Chondrocyte (in vitro differentiated cells): ENCODE measurements at regions not wholly inside any gene's neighbourhood (a gene's known extent, or its start where the extent isn't known, plus 50 kb on each side); places are given as distances from the start of the nearest gene placed in this dataset.
"Not testable (repeated sequence)": the region's sequence is repeated elsewhere in the genome, so short reads cannot be mapped to it uniquely, and the experiment has no call there.

Experiments used
- DNase-seq: peaks from one replicate; pipeline ENCODE4 v3.0.0; 2021; ENCODE audit warnings: mixed read lengths, low spot score
- H3K27ac Mint-ChIP-seq: one replicate; pipeline ENCODE4 v1.8.0; 2021; ENCODE audit warnings: mild to moderate bottlenecking, moderate library complexity, mixed read lengths; ENCODE audit not compliant: unreplicated experiment
- H3K27me3 Mint-ChIP-seq: 2 replicates; pipeline ENCODE4 v1.8.0; 2021; ENCODE audit warnings: low read depth, mixed read lengths
- H3K36me3 Mint-ChIP-seq: 2 replicates; pipeline ENCODE4 v1.8.0; 2021; ENCODE audit warnings: low read depth, mixed read lengths
- H3K4me1 Mint-ChIP-seq: 2 replicates; pipeline ENCODE4 v1.8.0; 2021; ENCODE audit warnings: low read depth, mild to moderate bottlenecking, mixed read lengths
- H3K4me3 Mint-ChIP-seq: one replicate; pipeline ENCODE4 v1.8.0; 2021; ENCODE audit warnings: mild to moderate bottlenecking, moderate library complexity, mixed read lengths; ENCODE audit not compliant: unreplicated experiment
- H3K9me3 Mint-ChIP-seq: 2 replicates; pipeline ENCODE4 v1.8.0; 2021; ENCODE audit warnings: low read depth, mixed read lengths
- TF ChIP-seq, protein P1 (sequence below): fragments of 200-600 bp; sonication (generic); IDR thresholded peaks from 2 replicates; pipeline ENCODE4 v1.5.0; 2021; ENCODE audit warnings: antibody characterized with exemption, mild to moderate bottlenecking, moderate library complexity

DNA sequence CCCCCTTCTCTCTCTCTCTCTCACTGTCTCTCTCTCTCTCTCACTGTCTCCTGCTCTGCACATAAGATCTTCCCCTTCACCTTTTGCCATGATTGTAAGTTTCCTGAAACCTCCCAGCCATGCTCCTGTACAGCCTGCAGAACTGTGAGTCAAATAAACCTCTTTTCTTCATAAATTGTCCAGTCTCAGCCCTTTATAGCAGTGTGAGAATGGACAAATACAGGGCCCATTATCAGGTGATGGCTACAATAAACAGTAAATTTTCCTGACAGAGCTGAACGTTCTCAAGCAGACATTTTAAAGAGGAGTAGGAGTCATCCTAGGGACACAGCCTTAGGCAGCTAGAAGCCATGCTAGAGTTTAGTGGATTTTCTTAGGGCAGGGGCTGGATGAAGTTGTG is 1679.7 kb upstream of the B3GALT2 start:
- Mint-ChIP-seq H3K4me3 (no peak overlapping the region), H3K27ac (no peak overlapping the region), H3K4me1 (no peaks in the 10 kb centered on the region), H3K9me3 (no peaks in the 10 kb centered on the region), H3K36me3 (no peaks in the 10 kb centered on the region), H3K27me3 (no peaks in the 10 kb centered on the region)
- DNase-seq = no peak
- TF ChIP-seq, protein P1, sequence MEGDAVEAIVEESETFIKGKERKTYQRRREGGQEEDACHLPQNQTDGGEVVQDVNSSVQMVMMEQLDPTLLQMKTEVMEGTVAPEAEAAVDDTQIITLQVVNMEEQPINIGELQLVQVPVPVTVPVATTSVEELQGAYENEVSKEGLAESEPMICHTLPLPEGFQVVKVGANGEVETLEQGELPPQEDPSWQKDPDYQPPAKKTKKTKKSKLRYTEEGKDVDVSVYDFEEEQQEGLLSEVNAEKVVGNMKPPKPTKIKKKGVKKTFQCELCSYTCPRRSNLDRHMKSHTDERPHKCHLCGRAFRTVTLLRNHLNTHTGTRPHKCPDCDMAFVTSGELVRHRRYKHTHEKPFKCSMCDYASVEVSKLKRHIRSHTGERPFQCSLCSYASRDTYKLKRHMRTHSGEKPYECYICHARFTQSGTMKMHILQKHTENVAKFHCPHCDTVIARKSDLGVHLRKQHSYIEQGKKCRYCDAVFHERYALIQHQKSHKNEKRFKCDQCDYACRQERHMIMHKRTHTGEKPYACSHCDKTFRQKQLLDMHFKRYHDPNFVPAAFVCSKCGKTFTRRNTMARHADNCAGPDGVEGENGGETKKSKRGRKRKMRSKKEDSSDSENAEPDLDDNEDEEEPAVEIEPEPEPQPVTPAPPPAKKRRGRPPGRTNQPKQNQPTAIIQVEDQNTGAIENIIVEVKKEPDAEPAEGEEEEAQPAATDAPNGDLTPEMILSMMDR = no peak

DNA sequence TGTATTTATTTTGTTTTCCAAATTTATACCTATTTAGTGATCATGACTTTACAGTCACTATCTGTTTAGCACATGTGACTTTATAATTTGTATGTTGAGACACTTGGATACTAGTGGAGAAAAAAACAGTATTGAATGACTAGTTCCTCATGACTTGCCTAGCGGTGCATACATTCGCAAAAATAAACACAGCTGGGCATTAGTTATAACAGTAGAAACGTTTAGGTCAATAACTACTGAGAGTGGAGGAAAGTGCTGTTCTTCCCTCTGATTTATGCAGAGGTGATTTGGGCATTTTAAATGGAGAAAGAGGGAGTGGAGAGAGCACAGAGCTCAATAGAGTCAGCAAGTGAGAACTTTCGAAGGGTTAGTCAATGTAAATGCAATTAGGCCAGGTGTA is 1679.0 kb upstream of the B3GALT2 start:
- TF ChIP-seq, protein P1 = no peak
- Mint-ChIP-seq H3K4me3 (no peak overlapping the region), H3K36me3 (no peaks in the 10 kb centered on the region), H3K27ac (no peak overlapping the region), H3K27me3 (no peaks in the 10 kb centered on the region), H3K4me1 (no peaks in the 10 kb centered on the region), H3K9me3 (no peaks in the 10 kb centered on the region)
- no peak for DNase-seq

- H3K36me3 Mint-ChIP-seq = no peaks in the 10 kb centered on the region
- H3K4me1 Mint-ChIP-seq = no peaks in the 10 kb centered on the region
- no peak overlapping the region for H3K4me3 Mint-ChIP-seq
- H3K27ac Mint-ChIP-seq = no peak overlapping the region
- DNase-seq = no peak
- no peaks in the 10 kb centered on the region for H3K27me3 Mint-ChIP-seq
- H3K9me3 Mint-ChIP-seq = no peaks in the 10 kb centered on the region
- TF ChIP-seq, protein P1 = no peak
Observed at GRCh38 chr1:194862129-194862528, 1675.7 kb upstream of the B3GALT2 start.

DNA sequence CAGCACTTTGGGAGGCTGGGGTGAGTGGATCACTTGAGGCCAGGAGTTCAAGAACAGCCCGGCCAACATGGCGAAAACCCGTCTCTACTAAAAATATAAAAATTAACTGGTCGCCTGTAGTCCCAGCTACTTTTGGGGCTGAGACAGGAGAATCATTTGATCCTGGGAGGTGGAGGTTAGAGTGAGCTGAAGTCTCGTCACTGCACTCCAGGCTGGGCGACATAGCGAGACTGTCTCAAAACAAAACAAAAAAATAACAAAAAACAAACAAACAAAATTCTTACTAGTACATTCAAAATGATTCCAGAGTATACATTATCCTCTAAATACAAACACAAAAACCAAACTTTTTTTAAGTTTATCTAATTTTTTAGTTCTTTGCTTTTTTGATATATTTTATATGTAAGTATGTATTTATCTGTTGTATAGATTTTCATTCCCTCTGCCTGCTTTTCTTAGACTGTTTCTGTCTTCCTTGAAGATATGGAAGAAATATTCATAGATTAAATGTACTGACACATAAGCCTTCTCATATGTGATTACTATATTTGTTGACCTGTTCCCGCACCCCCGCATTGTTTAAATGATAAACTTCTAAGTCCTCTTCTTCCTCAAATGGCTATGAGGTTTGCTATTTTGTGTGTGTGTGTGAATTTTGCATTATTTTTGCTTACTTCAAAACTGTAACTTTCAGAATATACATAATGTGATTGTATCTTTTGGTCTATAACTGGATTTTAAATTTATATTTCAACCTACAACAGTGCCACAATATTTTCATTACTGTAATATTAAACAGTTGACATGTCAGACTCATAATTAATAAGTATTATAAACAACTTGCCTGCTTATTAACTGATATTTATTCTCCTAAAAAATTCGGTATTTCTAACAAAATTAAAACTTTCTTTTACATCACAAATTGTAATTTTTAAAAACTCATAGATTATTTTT is 1674.1 kb upstream of the B3GALT2 start:
- TF ChIP-seq, protein P1 = no peak
- Mint-ChIP-seq H3K9me3 (no peaks in the 10 kb centered on the region), H3K27me3 (no peaks in the 10 kb centered on the region), H3K4me3 (no peak overlapping the region), H3K27ac (no peak overlapping the region), H3K4me1 (no peaks in the 10 kb centered on the region), H3K36me3 (no peaks in the 10 kb centered on the region)
- no peak for DNase-seq

DNA sequence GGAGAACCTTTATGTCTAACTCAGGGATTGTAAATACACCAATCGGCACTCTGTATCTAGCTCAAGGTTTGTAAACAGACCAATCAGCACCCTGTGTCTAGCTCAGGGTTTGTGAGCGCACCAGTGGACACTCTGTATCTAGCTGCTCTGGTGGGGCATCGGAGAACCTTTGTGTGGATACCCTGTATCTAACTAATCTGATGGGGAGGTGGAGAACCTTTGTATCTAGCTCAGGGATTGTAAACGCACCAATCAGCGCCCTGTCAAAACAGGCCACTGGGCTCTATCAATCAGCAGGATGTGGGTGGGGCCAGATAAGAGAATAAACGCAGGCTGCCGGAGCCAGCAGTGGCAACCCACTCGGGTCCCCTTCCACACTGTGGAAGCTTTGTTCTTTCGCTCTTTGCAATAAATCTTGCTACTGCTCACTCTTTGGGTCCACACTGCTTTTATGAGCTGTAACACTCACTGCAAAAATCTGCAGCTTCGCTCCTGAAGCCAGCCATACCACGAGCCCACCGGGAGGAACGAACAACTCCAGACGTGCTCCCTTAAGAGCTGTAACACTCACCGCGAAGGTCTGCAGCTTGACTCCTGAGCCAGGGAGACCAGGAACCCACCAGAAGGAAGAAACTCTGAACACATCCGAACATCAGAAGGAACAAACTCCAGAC is 1673.2 kb upstream of the B3GALT2 start:
- H3K27ac Mint-ChIP-seq, H3K36me3 Mint-ChIP-seq, DNase-seq, H3K9me3 Mint-ChIP-seq, H3K4me3 Mint-ChIP-seq, H3K27me3 Mint-ChIP-seq, H3K4me1 Mint-ChIP-seq: not testable (repeated sequence)

GRCh38 chr1:194858811-194859480 is 1672.5 kb upstream of the B3GALT2 start:
- H3K9me3 Mint-ChIP-seq, DNase-seq, H3K4me1 Mint-ChIP-seq, H3K4me3 Mint-ChIP-seq, H3K27ac Mint-ChIP-seq, H3K27me3 Mint-ChIP-seq, H3K36me3 Mint-ChIP-seq: not testable (repeated sequence)
